Activated T-helper 1 cell treated with anti-CD3 and anti-CD28 coated beads, Interleukin-12 subunit alpha, Interleukin-12 subunit beta, Interleukin-2, Interleukin-4 antibody, amounts not matched to agents 30 ng/mL and 10 ng/mL and 1 ng/mL, durations not matched to agents 14 hours and 24 hours and 36 hours (primary cell): ENCODE measurements at regions not wholly inside any gene's neighbourhood (a gene's known extent, or its start where the extent isn't known, plus 50 kb on each side); places are given as distances from the start of the nearest gene placed in this dataset.

Source experiments
- DNase-seq: peaks from one replicate; pipeline ENCODE4 v3.0.0; 2021; ENCODE audit warnings: low spot score
- H3K27ac Mint-ChIP-seq: one replicate; pipeline ENCODE4 v1.8.0; 2021; ENCODE audit warnings: mild to moderate bottlenecking, mixed read lengths
- H3K27me3 Mint-ChIP-seq: one replicate; pipeline ENCODE4 v1.8.0; 2022; ENCODE audit warnings: mild to moderate bottlenecking, moderate library complexity, mixed read lengths; ENCODE audit not compliant: insufficient read depth
- H3K36me3 Mint-ChIP-seq: one replicate; pipeline ENCODE4 v1.8.0; 2021; ENCODE audit warnings: low read depth, mixed read lengths
- H3K4me1 Mint-ChIP-seq: one replicate; pipeline ENCODE4 v1.8.0; 2021; ENCODE audit warnings: low read depth, mixed read lengths
- H3K4me3 Mint-ChIP-seq: one replicate; pipeline ENCODE4 v1.8.0; 2021; ENCODE audit warnings: mild to moderate bottlenecking, moderate library complexity, mixed read lengths
- H3K9me3 Mint-ChIP-seq: one replicate; pipeline ENCODE4 v1.8.0; 2021; ENCODE audit warnings: mixed read lengths
- intact Hi-C: fragments of 100-400 bp; cut with micrococcal nuclease; formaldehyde crosslinking; loops from one replicate; pipeline ENCODE4 v1.15.1; 2024

DNA sequence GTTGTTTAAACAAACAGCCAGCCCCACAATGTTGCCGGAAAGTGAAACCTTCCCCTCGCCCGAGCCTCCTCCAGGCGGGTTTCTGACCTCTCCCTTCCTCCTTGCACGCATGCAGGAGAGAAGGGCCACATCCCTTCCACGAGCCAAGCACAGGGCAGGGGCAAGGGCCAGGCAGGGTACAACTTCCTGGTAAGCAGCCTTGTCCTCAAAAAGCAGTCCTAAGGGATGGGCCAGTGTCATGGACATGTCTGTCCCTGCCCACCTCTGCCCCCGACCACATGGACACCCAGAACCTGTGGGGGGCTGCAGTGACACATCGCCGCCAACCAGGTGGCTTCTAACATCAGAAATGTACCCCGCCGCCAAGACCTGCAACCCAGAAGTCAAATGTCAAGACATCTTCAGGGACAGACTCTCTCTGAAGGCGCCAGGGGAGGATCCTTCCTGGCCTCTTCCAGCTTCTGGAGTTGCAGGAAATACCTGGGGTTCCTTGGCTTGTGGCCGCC lies 145.3 kb downstream of the CRYBB2 start:
- Mint-ChIP-seq H3K27me3 (no peaks in the 10 kb centered on the region), H3K4me3 (no peak overlapping the region), H3K4me1 (peaks cover 9% of the 10 kb centered on the region), H3K27ac (no peak overlapping the region), H3K9me3 (no peaks in the 10 kb centered on the region), H3K36me3 (peaks cover 2% of the 10 kb centered on the region)
- intact Hi-C loops: no loop called here
- DNase-seq: no peak

DNA sequence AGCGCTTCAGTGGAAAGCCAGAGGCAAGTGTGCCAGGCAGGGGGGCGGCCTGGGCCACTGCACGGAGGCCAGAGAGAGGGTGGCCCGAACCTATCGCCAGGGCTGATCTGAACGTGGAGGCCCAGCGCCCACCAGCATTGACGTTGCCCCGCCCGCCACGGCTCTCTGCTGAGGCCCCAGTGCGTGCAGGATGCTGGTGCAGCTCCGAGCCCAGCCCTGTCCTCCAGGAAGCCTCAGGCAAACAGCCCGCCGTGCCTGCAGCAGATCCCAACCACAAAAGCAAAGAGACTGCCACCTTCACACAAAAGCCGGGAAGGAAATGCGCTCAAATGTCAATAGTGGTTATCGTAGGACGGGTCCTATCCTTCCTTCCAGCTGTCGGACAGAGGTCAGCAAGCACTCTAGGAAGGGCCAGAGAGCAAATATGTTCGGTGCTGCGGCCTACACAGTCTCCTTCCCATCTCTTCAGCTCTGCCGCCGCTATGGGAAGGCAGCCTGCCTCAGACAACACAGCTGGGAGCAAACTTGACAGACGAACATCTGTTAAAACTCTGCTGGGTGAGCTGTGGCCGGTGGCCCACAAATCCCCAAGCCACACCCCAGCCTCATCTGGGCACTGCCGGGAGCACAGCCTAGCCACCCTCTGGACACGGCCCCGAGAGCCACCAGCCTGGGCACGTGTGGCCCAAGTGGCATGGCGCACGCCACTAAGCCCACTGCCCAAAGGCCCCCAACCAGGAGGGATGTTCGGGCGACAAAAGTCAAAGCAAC lies 146.2 kb downstream of the CRYBB2 start:
- intact Hi-C loops: no loop called here
- Mint-ChIP-seq H3K27me3 (no peaks in the 10 kb centered on the region), H3K9me3 (no peaks in the 10 kb centered on the region), H3K4me3 (no peak overlapping the region), H3K27ac (no peak overlapping the region), H3K36me3 (peaks cover 2% of the 10 kb centered on the region), H3K4me1 (peaks cover 9% of the 10 kb centered on the region)
- DNase-seq: no peak

DNA sequence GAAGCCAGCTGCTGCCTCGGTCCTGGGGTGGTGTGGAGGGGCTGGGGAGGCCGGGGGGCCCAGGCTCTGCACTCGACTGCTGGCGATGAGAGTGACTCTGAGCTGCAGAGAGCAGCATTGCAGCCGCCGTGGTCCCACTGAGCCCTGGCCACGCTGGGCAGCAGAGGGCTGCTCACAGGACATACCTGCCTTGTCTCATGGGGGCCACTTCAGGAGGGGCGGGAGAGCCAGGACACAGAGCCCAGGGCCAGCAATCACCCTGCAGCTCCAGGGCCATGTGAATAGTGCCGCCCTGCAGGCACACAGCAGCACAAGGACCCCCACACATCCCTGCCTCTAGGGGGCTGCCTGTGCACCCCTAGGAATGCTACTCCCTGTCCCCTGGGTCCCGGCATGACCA lies 147.0 kb downstream of the CRYBB2 start:
- Mint-ChIP-seq H3K9me3 (no peaks in the 10 kb centered on the region), H3K4me3 (no peak overlapping the region), H3K4me1 (peaks cover 9% of the 10 kb centered on the region), H3K27me3 (no peaks in the 10 kb centered on the region), H3K27ac (no peak overlapping the region), H3K36me3 (peaks cover 3% of the 10 kb centered on the region)
- intact Hi-C loops: no loop called here
- no peak for DNase-seq

DNA sequence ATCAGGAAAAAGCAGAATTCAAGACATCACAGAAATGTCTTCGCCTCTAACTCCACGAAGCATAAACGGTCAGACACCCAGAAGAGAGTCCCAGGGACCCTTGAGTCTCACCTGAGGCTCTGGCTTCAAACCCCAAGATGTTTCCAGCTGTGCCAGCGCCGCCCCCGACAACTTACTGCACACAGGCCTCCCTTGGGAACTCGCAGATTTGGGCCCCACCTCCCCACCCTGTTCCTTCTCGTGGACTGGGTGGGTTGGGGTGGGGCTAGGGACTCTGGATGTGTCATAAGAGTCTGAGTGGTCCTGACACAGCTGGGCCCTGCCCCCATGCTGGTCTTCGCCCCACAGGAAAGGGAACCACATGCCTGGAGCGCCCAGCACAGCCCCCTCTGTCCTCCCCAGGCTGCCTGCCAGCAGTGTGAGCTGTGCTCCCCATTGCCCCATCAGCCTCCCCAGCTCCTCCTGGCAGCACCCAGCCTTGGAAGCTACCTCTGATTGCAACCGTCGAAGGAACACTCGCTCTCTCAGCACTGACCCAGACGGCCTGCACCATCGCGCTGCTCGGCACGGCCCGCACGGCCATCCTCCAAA lies 147.5 kb downstream of the CRYBB2 start:
- Mint-ChIP-seq H3K4me3 (no peak overlapping the region), H3K36me3 (peaks cover 3% of the 10 kb centered on the region), H3K27ac (no peak overlapping the region), H3K27me3 (no peaks in the 10 kb centered on the region), H3K4me1 (peaks cover 9% of the 10 kb centered on the region), H3K9me3 (no peaks in the 10 kb centered on the region)
- no peak for DNase-seq
- intact Hi-C loops: no loop called here

DNA sequence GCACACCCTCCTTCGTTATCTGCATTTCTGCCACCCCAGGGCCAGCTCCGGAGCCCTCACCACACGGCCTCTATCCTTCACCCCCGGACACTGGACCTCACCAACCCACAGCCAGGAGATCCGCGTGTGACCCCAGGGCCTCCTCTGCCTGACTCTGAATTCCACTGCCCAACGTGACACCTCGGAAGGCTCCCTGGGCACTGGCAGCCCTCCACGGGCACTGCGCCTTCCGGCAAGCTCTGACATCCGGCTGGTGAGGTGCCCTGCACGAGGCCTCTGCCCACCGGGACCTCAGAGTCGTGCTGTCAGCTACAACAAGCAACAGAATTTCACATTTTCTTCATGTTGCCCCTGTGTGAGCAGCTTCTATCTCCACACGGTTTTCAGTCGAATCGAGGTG lies 148.3 kb downstream of the CRYBB2 start:
- no peaks in the 10 kb centered on the region for H3K27me3 Mint-ChIP-seq
- no peaks in the 10 kb centered on the region for H3K9me3 Mint-ChIP-seq
- H3K4me1 Mint-ChIP-seq: peaks cover 4% of the 10 kb centered on the region
- peaks cover 3% of the 10 kb centered on the region for H3K36me3 Mint-ChIP-seq
- H3K4me3 Mint-ChIP-seq: no peak overlapping the region
- no peak overlapping the region for H3K27ac Mint-ChIP-seq
- intact Hi-C loops: no loop called here
- DNase-seq: no peak

DNA sequence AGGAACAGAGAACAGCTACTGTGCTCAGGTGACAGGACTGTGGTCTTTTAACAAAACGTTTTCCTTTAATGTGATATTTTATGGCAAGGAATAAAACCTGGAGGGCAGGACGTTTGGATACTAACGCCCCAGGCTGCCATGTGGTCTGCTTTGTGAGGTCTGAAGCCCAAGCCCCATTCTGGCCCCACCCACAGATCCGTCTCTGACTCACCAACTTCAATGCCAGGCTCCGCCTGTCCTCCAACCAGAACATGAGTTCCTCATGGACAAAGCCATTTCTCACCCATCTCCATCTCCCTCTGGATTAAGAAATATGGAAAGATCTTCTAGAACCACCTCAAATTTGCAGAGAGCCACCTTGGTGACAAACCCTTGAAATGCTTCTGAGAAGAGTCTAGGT lies 148.8 kb downstream of the CRYBB2 start:
- no peaks in the 10 kb centered on the region for H3K9me3 Mint-ChIP-seq
- no peak overlapping the region for H3K4me3 Mint-ChIP-seq
- DNase-seq: no peak
- H3K36me3 Mint-ChIP-seq: peaks cover 3% of the 10 kb centered on the region
- no peak overlapping the region for H3K27ac Mint-ChIP-seq
- H3K4me1 Mint-ChIP-seq: peaks cover 4% of the 10 kb centered on the region
- intact Hi-C loops: no loop called here
- no peaks in the 10 kb centered on the region for H3K27me3 Mint-ChIP-seq

DNA sequence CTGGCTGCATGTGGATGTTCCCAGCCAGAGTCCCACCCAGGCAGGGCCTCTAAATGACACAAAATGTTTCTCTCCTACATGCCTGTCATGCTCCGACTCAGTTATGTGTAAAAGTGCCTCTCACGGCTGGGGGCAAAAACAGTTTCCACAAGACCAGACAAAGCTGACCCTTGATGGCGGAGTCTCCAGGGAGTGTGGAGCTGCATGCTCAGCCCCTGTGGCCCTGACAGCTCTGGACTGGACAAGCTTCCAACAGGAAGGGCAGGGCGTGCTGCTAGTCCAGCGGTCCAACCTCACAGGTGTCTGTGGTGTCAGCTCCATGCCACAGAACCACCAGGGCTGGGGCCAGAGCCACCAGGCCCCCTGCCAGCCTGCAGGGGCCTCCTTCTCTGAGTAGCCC lies 149.6 kb downstream of the CRYBB2 start:
- H3K27me3 Mint-ChIP-seq: no peaks in the 10 kb centered on the region
- intact Hi-C loops: no loop called here
- H3K9me3 Mint-ChIP-seq: no peaks in the 10 kb centered on the region
- no peak overlapping the region for H3K27ac Mint-ChIP-seq
- H3K4me3 Mint-ChIP-seq: no peak overlapping the region
- H3K36me3 Mint-ChIP-seq: peaks cover 3% of the 10 kb centered on the region
- peaks cover 3% of the 10 kb centered on the region for H3K4me1 Mint-ChIP-seq
- DNase-seq: no peak

DNA sequence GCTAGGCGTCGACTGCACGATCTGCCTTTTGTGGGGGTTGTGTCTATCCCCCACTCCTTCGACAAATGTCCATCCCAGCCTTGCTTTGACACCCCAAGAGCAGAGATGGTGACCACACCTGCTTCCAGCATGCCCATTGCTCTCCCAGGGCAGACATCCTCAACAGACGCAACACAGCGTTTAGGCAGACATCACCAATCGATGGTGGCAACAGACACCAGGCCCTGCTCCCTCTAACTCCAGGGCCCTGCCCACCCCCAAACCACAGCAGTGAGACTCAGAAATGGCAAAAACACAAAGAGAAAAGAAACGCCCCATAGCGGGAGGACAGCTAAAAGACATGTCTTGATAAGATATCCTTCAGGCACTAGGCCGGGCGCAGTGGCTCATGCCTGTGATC lies 150.9 kb downstream of the CRYBB2 start:
- no peak for DNase-seq
- Mint-ChIP-seq H3K9me3 (no peaks in the 10 kb centered on the region), H3K27ac (no peak overlapping the region), H3K4me1 (no peaks in the 10 kb centered on the region), H3K27me3 (no peaks in the 10 kb centered on the region), H3K4me3 (no peak overlapping the region), H3K36me3 (peaks cover 3% of the 10 kb centered on the region)
- intact Hi-C loops: no loop called here

DNA sequence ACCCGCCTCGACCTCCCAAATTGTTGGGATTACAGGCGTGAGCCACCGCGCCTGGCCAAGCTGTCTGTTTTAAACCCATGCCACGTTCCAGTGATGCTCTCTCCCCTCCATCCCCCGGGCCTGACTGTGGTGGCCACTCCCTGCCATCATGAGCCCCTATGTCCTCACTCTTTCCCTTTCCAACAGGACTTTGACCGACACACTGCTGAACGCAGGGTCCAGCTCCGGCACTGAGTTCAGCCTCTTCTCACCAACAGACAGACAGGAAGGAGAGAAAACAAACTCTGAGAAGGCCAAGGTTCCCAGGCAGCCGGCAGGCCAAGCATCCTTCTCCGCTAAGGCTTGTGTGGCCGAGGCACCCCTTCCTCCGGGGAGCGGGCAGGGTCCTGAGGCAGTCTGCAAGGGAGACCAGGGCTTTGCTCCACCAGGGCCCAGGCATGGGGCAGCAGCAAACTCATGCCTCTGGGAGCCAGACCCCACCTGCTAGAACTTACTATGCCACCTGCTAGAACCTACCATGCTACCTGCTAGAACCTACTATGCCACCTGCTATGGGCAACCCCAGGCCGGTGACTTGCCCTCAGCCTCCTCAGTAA lies 152.7 kb downstream of the CRYBB2 start:
- Mint-ChIP-seq H3K9me3 (no peaks in the 10 kb centered on the region), H3K27me3 (no peaks in the 10 kb centered on the region)

DNA sequence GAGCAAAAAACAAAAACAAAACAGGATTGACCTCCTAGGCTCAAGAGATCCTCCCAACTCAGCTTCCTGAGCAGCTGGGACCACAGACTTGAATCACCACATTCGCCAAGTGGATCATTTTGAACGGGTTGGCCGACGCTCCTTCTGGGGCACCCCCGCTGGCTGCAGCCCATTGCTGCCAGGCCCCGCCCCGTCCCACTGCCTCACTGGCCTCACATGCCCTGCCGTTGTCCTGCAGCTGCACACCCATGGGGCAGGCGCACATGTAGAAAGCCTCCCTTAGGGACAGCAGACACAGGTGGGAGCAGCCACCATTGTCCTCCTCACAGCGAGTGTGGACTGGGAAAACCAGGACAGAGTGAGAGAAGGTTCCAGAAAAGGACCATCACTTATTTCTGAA lies 154.5 kb downstream of the CRYBB2 start:
- intact Hi-C loops: no loop called here
- Mint-ChIP-seq H3K9me3 (no peaks in the 10 kb centered on the region), H3K36me3 (peaks cover 10% of the 10 kb centered on the region), H3K27me3 (no peaks in the 10 kb centered on the region), H3K4me1 (no peaks in the 10 kb centered on the region), H3K4me3 (no peak overlapping the region), H3K27ac (no peak overlapping the region)
- no peak for DNase-seq

More for the DNA sequence above, 152.7 kb downstream of the CRYBB2 start:
- intact Hi-C loops: no loop called here
- H3K4me1 Mint-ChIP-seq: no peaks in the 10 kb centered on the region
- no peak overlapping the region for H3K27ac Mint-ChIP-seq
- peaks cover 7% of the 10 kb centered on the region for H3K36me3 Mint-ChIP-seq
- no peak overlapping the region for H3K4me3 Mint-ChIP-seq
- DNase-seq: no peak

DNA sequence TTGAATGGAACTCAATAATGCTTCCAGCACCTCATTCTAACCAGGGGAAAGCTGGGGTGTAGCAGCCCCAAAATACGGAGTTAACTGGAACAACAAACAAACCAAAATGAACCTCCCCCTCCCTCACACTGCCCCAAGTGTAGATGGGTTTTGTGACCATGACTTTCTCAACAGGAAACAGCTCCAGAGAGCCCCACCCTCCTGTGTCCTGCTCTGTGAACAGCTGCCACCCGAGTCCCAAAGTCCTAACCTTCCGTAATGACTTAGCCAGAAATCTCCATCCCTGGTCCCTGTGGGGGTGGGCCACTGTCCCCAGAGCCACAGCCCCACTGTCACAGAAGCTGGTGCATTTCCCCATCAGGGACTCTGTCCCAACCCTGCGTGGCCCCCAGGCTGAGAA lies 155.4 kb downstream of the CRYBB2 start:
- peaks cover 15% of the 10 kb centered on the region for H3K36me3 Mint-ChIP-seq
- H3K27ac Mint-ChIP-seq: no peak overlapping the region
- intact Hi-C loops: no loop called here
- no peak overlapping the region for H3K4me3 Mint-ChIP-seq
- H3K9me3 Mint-ChIP-seq: no peaks in the 10 kb centered on the region
- no peaks in the 10 kb centered on the region for H3K27me3 Mint-ChIP-seq
- H3K4me1 Mint-ChIP-seq: no peaks in the 10 kb centered on the region
- no peak for DNase-seq

DNA sequence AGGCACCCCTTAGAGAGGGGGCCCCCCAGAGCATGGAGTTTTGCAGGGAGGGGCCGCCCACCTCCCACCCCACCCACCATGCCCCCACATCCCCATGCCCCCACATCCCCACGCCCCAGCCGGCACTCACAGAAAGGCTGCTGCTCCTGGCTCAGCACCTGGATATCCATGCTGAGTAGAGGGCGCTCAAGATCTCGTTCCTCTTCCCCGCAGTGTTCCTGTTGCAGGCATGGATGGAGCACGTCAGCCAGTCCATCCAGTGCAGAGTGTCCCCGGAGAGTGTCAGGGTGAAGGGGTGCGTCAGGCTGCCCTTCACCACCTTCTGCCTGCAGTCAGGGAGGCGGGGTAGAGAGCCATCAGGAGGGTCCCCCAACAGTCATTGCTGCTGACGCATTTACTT lies 156.2 kb downstream of the CRYBB2 start:
- Mint-ChIP-seq H3K27me3 (no peaks in the 10 kb centered on the region), H3K4me3 (no peak overlapping the region), H3K9me3 (no peaks in the 10 kb centered on the region), H3K27ac (no peak overlapping the region), H3K36me3 (peaks cover 20% of the 10 kb centered on the region), H3K4me1 (no peaks in the 10 kb centered on the region)
- DNase-seq: no peak
- intact Hi-C loops: no loop called here

DNA sequence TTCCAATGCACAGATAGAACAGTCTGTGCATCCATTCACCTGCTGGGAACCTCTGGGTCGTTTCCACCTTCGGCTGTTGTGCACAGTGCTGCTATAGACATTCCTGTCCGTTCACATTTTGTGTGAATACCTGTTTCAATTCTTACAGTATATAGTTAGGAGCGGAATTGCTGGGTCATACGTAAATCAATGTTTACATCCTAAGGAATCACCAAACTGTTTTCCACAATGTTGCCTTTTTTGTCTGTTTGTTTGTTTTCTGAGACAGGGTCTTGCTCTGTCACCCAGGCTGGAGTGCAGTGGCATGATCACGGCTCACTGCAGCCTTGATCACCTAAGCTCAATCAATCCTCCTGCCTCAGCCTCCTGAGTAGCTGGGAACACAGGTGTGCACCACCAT lies 158.3 kb downstream of the CRYBB2 start:
- H3K27me3 Mint-ChIP-seq: no peaks in the 10 kb centered on the region
- no peak for DNase-seq
- intact Hi-C loops: no loop called here
- no peak overlapping the region for H3K4me3 Mint-ChIP-seq
- H3K9me3 Mint-ChIP-seq: no peaks in the 10 kb centered on the region
- H3K4me1 Mint-ChIP-seq: peaks cover 6% of the 10 kb centered on the region
- peaks cover 18% of the 10 kb centered on the region for H3K36me3 Mint-ChIP-seq
- no peak overlapping the region for H3K27ac Mint-ChIP-seq
